ENCODE measurements at regions not wholly inside any gene's neighbourhood (a gene's known extent, or its start where the extent isn't known, plus 50 kb on each side); places are given as distances from the start of the nearest gene placed in this dataset.
A peak's percentile ranks its signal among the peaks of the same experiment; 100 is the strongest.
"Not testable (repeated sequence)": the region's sequence is repeated elsewhere in the genome, so short reads cannot be mapped to it uniquely, and the experiment has no call there.

DNA sequence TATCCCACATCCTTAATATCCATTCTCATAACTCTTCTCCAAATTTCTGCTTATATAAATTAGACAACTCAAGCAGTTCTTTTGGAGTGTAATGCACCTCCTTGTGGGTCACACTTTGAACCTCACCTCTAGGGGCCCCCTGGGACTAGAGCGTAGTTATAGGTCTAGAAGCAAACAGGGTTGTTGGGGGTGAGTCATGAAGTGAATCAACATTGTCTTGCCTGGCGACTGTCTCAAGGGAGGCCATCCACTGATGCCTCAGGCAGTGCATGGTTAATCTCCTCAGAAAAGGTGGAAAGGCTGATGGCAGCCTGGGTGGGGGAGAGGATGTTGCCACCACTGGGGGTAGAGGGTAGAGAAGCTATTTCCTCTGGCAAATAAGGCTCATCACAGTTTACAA, 129.1 kb downstream of the TNFRSF21 start:
- DNase-seq (ENCODE audit: low spot score), result peak; percentile 35

DNA sequence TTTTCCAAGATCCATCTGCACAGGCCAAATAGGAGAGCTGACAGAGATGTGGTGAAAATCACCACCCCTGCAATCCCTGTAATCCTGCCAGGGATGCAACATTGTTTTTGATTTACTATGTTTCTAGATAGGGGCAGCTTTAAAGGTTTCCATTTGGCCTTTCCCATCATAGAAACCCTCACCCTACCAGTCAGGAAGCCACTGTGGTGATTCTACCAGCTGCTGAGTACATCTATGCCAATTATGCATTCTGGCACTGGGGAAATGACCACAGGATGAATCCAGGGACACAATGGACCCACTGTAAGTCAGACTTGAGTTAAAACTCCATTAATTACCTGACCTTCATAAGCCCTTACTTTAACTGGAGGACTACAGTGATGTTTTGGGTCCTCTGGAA, 130.4 kb downstream of the TNFRSF21 start:
- peak; percentile 63 for DNase-seq (ENCODE audit: low spot score)

DNA sequence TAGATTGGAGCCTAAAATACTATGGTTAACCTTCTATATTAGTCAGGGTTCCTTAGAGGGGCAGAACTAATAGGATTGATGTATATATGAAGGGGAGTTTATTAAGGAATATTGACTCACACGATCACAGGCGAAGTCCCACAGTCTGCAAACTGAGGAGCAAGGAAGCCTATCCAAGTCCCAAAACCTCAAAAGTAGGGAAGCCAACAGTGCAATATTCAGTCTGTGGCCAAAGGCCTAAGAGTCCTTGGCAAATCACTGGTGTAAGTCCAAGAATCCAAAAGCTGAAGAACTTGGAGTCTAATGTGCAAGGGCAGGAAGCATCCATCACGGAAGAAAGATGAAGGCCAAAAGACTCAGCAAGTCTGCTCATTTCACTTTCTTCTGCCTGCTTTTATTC, 133.5 kb upstream of the ADGRF1 start:
- DNase-seq (ENCODE audit: low spot score), result no peak

DNA sequence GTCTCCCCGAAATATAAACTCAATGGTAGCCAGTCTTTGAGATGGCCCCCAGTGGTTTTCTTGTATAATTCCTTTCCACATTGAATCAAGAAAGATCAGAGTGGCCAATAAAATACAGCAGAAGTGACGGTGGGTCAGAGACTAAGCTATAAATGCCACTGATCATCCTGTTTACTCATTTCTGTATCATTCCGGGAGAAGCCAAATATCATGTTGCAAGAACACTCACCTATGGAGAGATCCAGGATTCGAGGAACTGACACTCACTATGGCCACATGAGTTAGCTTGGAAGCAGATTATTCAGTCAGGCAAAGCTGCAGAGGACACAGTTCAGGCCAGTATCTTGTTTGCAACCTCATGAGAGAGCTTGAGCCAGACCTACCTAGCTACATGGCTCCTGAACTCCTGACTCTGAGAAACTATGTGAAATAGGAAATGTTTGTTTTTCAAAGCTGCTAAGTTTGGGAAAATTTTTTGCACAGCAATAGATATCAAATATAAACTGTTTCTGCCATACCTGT, 132.4 kb upstream of the ADGRF1 start:
- no peak for DNase-seq (ENCODE audit: low spot score)

DNA sequence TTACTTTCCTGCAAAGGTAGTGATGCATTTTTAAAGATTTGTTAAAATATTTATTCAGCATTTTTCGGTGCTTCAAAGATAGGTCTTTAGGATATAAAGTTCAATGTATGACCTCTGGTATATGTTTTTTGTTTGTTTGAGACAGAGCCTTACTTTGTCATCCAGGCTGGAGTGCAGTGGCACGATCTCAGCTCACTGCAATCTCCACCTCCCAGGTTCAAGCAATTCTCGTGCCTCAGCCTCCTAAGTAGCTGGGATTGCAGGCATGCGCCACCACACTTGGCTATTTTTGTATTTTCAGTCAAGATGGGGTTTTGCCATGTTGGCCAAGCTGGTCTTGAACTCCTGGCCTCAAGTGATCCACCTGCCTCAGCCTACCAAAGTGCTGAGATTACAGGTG, 131.9 kb upstream of the ADGRF1 start:
- DNase-seq (ENCODE audit: low spot score), result not testable (repeated sequence)

DNA sequence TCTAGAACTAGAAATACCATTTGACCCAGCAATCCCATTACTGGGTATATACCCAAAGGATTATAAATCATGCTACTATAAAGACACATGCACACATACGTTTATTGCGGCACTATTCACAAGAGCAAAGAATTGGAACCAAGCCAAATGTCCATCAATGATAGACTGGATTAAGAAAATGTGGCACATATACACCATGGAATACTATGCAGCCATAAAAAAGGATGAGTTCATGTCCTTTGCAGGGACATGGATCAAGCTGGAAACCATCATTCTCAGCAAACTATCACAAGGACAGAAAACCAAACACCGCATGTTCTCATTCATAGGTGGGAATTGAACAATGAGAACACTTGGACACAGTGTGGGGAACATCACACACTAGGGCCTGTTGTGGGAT, 131.0 kb upstream of the ADGRF1 start:
- not testable (repeated sequence) for DNase-seq (ENCODE audit: low spot score)

DNA sequence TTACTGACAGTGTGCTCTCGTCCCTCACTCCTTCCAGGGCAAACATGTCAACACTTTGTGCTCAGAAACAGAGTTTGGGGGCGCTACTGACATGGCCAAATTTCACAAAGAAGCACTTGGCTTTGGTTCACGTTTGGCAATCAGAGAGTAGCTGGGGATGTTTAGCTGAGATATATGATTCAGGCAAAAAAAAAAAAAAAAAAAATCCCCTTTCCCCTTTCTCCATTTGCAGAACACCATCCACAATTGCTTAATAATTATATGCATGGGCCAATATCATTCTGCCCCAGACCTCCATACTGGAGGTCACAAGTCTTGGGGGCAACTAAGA, 128.4 kb upstream of the ADGRF1 start:
- DNase-seq (ENCODE audit: low spot score), result no peak

DNA sequence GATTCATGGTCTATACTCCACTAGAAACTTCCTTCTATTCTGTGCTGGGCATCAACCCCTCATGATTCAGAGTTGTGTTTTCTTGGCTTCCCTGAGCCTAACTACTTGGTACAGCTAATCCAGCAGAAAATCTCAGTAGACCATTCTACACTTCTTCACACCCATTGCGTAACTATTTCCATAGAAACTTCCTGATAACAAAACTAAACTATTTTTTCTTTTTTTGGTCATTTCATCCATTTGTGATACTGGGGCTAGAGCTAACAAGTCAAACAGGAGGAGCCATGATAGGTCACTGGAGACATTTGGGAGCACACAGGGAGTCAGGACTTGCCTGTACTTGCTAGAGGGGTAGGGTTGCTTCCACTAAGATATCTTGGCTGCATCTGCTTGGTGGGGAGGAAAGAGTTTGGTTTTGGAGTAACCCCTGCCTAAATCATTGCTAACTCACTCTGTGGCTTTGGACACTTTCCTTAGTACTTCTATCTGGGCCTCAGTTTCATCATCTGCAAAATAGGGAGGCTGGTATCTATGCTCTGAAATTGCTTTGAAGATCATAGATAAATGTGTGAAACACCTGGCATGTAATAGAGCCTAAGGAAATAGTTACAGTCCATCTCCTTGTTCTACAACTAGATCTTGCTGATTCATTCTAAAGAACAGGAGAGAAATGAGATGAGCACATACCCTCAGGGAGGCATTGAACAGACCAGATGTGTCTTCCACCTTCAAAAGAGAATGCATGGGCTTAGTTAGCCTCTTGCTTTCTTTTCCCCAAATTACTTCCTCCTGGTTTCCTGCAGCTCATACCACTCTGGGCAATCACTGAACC, 127.9 kb upstream of the ADGRF1 start:
- DNase-seq (ENCODE audit: low spot score), result no peak

DNA sequence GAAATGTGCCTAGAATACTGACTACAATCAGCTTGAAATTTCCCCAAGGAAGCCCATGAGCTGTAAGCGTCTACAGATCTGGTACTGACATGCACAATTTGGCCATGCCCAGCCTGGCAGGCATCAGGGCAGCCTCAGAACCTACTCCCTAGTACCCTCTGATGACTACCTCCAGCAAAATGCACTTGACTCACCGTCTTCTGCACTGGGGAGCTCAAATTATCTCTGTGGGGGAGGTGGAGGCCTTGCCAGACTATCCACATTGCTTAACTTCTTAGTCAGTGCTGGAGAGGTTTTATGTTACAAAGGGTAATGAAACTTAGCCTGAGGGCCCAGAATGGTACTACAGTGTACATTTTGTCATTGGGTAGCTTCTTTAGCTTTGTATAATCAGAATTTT, 126.0 kb upstream of the ADGRF1 start:
- DNase-seq (ENCODE audit: low spot score), result peak; percentile 88

DNA sequence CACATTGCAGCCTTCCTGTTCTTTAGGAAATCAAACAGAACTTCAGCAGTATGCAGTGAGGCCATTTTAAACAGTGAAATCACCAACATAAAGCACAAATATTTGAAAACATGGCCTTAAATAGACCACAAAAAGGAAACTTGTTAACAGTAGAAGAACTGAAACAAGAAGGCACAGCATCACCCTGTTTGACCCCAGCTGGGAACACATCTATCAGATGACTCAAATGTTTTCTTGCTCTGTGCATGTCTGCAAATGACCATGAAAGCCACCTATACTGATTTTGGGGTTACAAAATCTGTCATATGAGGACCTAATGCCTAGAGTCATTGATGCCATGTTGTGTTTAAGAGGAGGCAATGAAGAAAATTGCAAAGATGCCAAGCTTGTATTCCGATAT, 123.8 kb upstream of the ADGRF1 start:
- DNase-seq (ENCODE audit: low spot score), result no peak

DNA sequence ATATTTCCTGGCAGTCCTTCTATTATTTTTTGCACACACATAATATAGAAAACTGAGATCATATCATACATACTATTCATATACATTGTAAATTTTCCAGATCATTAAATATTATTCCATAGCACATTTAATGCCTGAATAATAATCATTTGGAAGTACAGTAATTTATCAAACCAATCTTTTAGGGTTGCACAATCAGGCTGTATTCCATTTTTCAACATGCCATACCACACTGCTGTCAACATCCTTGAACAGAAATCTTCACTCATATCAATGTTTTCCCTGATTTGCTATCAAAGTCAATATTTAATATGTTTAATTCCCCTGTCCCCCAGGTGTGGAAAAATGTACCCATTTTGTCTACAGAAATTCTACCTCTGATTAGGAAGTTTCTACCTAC, 122.7 kb upstream of the ADGRF1 start:
- no peak for DNase-seq (ENCODE audit: low spot score)

DNA sequence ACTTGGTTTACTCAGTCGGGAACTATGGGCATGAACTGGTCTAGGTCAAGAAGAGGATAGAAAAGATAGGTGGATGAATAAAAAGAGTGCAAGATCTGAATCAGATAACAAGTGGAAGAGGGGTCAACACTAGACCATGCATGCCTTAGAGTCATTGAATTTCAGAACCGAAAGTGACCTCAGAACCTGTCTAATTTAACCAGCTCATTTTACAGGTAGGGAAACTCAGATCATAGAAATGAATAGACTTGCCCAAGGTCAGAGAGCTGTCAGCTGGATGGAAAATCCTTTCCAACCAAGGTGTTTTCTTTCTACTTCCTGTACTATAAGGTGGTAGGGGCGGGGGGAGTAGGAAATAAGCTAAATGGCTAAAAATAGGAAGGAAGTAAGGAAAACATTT, 121.4 kb upstream of the ADGRF1 start:
- DNase-seq (ENCODE audit: low spot score), result no peak

DNA sequence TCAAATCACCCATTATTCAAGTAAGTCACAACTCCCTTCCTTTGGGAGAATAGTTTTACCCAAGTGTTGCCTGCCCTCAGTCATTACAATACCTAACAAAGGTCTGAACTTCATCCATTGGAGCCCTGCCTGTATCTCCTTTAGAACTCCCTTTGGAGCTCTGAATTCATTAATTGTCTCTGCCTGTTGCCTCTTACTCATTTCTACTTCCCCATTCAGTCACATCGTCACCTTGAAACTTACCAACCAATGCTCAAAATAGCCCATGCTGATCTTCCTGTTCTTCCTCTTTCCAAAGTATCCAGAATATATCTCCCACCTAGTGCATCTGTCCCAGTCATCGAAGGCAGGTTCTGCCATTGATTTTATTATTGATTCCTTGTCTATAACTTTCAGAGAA, 120.7 kb upstream of the ADGRF1 start:
- no peak for DNase-seq (ENCODE audit: low spot score)

DNA sequence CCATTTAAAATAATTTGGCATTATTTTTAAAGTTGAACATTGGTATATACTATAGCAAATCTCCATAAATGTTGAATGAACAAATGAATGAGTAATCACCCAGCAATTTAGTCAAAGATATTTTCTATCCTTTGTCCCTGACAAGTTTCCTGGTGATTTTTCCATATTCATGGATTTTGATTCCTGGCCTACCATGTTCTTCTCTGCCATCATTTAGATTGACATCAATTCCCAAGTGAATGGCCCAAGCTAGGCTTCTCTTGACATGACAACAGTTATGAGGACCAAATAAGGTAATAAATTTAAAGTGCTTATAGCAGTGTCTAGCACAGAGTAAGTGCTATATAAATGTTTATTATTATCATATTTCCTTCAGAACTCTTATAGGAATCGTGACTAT, 120.1 kb upstream of the ADGRF1 start:
- no peak for DNase-seq (ENCODE audit: low spot score)

DNA sequence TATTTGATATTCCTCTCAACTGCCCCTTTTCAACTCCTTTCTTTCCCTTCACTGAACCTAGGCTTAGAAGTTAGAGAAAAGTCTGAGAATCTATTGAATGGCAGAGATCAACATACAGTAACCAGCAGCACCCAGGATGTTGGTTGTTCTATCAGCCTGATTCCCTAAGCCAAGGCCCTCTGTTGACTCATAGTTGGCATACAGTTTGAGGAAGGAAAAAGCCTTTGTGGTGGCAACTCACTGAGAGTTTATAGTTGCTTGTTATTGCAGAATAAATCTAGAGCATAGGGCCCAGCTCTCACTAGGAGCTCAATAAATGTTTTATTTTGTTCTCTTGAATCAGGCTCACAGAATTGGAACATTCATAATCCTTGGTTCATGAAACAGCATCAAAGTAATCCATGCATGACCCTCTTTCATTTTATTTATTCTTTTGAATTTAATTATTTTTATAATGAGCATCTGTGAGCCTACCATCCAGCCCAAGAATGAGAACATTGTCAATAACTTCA, 119.1 kb upstream of the ADGRF1 start:
- peak; percentile 66 for DNase-seq (ENCODE audit: low spot score)

DNA sequence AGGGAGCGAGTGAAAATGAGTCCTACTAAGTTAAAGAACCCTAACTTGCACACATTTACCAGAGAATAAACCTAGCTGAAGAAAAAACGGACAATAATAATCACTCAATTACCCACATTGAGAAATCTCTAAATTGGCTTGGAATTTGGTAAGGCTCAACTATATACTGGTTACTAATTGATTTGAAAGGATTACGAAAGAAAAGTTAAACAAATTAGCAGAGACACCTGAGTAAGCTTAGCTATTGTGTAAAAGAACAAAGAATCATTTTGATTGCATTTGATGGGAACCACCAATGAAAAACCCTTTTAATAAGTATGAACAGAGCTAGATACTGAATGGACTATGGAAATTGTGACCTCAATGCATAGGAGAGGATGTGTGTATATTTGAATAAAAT, 118.6 kb upstream of the ADGRF1 start:
- DNase-seq (ENCODE audit: low spot score), result no peak

DNA sequence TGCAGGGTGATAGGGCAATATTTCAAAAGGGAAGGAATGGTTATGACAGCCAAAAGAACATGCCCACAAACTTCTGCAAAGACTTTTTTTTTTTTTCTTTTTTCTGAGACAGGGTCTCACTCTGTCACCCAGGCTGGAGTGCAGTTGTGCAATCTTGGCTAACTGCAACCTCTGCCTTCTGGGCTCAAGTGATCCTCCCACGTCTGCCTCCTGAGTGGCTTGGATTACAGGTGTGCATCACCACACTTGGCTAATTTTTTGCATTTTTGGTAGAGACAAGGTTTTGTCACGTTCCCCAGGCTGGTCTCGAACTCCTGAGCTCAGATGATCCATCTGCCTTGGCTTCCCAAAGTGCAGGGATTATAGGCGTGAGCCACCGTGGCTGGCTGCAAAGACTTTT, 117.6 kb upstream of the ADGRF1 start:
- no peak for DNase-seq (ENCODE audit: low spot score)

DNA sequence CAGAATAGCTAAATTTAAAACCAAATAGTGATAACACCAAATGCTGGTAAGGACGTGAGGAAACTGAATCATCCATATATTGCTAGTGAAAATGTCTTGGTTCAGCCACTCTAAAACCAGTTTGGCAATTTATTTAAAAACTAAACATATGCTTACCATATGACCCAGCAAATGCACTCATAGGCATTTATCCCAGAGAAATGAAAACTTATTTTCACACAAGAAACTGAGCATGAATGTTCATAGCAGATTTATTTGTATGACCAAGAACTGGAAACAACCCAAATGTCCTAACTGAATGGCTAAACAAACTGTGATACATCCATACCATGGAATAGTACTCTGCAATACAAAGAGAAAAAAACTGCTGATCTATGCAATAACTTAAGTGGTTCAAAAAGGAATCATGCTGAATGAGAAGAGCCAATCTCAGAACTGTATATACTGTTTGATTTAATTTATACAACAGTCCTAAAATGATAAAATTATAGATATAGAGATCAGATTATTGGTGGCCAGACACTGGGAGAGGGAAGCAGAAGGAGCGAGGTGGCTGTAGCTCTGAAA, 115.6 kb upstream of the ADGRF1 start:
- DNase-seq (ENCODE audit: low spot score), result no peak

DNA sequence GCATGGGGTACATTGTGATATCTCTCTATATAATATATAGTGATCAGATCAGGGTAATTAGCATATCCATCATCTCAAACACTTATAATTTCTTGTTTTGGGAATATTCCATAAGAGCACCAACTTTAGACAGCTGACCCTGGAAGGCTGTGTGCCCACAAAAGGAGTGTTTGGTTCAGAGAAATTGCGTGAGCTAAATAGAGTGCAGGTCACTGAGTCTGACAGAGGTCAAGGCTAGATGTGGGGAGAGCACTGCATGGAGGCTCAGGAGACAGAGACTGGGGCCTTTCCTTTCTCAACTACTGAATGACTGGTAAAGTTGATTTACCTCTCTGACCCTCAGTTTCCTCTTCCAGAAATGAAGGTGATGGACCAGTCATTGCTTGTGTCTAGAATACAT, 114.9 kb upstream of the ADGRF1 start:
- no peak for DNase-seq (ENCODE audit: low spot score)

DNA sequence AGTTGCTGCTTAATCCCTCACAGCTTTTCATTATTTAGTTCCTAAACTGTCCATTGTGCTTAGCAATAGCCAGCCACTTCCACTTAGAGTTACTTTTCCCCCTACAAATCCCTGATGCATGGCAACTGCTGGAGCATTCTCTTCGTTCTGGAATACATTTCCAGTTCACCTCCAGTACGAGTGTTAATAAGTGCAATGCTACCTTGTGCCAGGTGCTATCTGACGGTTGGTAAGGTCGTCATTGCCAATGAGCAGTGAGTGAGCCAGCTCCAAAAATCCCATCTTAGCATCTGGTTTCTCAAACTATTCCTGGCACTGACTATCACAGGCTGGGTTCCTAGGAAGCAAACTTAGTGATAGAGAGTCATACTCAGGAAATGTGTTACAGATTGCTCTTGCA, 114.1 kb upstream of the ADGRF1 start:
- DNase-seq (ENCODE audit: low spot score), result no peak

DNA sequence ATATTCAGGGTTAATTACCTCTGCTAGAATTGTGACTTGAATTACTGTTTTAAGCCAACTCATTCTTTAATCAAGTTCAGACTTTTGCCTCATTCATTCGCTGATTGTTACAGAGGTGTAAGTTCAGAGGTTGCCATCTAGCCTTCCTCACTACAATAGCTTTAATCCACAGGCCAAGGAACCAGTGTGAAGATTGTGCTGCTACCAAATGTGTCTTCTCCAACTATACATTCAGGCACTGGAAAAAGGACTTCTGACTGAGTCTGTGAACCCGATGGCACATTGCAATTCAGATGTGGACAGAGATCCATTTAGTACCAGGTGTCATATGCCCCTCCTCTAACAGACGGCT, 111.2 kb upstream of the ADGRF1 start:
- DNase-seq (ENCODE audit: low spot score), result no peak

DNA sequence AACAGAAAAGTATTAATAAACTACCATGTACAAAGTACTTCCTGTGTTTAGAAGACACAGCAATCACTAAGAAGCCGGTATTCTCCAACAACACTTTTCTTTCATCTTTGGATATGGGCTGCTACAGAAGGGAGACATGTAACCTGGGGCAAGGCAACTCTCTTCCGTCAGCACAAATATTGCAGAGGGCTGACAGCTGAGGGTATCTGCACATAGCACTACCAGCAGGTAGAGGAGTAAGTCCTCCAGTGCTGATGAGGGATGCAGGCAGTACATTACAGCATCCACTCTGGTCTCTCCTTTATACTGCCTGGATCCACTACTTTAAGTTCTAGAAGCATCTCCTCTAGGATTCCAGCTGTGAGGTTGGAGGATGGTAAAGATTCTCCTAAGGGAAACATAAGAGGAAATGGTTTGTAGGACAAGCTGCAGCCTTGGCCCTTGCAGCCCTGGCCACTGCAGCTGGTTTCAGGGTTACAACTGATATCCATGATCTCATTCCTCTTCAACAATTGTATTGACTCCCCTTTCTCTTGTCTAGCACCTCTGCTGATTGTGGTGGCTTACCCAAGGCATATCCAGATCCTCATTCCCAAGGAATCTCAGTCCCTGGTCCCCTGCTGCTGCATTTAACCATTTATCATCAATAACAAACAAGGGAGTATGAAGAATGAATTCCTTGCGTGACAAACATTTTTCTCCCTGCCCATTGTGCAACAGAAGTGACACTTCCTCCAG, 110.7 kb upstream of the ADGRF1 start:
- DNase-seq (ENCODE audit: low spot score), result no peak

DNA sequence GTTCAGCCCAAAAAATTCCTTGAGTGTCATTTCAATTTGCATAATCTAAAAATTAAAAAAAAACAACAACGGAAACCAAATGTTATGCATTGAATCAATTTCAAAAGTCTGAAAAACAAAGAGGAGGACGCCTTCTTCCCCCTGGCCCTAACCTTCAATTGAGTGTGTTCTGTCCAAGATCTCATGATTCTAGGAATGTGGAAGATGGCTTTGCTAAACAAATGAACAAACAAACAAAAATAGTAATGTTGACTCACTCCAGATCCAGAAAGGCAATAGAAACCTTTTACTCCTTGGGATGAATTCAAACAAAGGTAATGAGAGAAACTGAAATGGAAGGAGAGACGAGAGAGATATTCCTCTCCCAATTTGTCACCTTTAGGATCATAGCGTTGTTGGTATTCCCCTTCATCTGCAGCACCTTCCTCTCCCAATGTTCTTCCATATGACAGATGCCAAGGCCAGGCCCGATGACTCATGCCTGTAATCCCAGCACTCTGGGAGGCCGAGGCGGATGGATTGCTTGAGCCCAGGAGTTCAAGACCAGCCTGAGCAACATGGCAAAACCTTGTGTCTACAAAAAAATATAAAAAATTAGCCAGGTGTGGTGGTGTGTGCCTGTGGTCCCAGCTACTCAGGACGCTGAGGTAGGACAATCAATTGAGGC, 109.2 kb upstream of the ADGRF1 start:
- DNase-seq (ENCODE audit: low spot score), result no peak
